HUES48 (cell line): ENCODE measurements at regions not wholly inside any gene's neighbourhood (a gene's known extent, or its start where the extent isn't known, plus 50 kb on each side); places are given as distances from the start of the nearest gene placed in this dataset.

Experiments
- H3K27ac ChIP-seq: one replicate; pipeline ENCODE4 v1.7.0; 2013; ENCODE audit warnings: low read depth, low read length, inconsistent platforms
- H3K27me3 ChIP-seq: 2 replicates; pipeline ENCODE4 v1.6.1; 2013; ENCODE audit warnings: mild to moderate bottlenecking, low read length; ENCODE audit not compliant: control insufficient read depth, insufficient read depth
- H3K36me3 ChIP-seq: 2 replicates; pipeline ENCODE4 v1.6.1; 2013; ENCODE audit warnings: low read length; ENCODE audit not compliant: control insufficient read depth, insufficient read depth
- H3K4me1 ChIP-seq: 2 replicates; pipeline ENCODE4 v1.6.1; 2013; ENCODE audit warnings: mild to moderate bottlenecking, low read length; ENCODE audit not compliant: control insufficient read depth, insufficient read depth
- H3K4me3 ChIP-seq: 2 replicates; pipeline ENCODE4 v1.5.1; 2013; ENCODE audit warnings: mild to moderate bottlenecking, low read depth, low read length
- H3K9ac ChIP-seq: 2 replicates; pipeline ENCODE4 v1.6.1; 2013; ENCODE audit warnings: mild to moderate bottlenecking, low read depth, low read length, moderate library complexity
- H3K9me3 ChIP-seq: 2 replicates; pipeline ENCODE4 v1.6.1; 2013; ENCODE audit warnings: low read length; ENCODE audit not compliant: control insufficient read depth, insufficient read depth

DNA sequence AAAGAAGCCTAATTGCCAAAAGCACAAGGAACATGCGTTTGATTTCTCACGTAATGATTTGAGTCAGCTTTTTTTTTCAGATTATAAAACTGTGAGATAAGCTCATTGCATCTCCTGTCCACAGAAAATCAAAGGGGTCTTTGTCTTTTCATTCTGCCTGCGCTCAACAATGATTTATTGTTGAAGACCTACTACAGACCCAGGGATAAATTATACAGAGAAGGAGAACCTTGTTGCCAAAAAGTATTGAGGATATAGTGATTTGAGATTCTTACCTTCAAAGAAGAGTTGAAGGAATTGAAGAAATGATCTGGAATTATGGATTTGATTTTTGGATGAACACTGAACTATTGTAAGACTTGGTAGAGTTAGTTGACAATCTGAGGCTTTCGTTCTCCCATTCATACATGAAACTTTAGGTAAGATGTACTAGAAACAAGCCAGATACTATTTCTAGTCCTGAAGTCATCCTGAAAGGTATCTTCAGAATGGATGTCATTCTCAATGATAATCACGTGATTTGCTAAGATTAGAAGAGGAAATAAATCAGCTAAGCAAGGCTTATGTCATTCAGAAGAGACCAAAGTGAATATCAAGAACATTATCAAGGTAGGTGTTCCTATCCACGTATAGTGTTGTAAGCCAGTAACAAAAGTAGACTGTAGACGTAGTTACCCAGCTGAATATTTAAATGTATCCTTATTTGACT, 71.1 kb upstream of the SCOC start:
- no peaks in the 10 kb centered on the region for H3K9me3 ChIP-seq
- H3K4me1 ChIP-seq: peaks cover 9% of the 10 kb centered on the region
- no peaks in the 10 kb centered on the region; the same call in 1 of the 2 replicates for H3K27me3 ChIP-seq
- H3K36me3 ChIP-seq: no peaks in the 10 kb centered on the region
- H3K4me3 ChIP-seq: no peak overlapping the region
- H3K9ac ChIP-seq: no peak overlapping the region
- H3K27ac ChIP-seq: no peak overlapping the region

DNA sequence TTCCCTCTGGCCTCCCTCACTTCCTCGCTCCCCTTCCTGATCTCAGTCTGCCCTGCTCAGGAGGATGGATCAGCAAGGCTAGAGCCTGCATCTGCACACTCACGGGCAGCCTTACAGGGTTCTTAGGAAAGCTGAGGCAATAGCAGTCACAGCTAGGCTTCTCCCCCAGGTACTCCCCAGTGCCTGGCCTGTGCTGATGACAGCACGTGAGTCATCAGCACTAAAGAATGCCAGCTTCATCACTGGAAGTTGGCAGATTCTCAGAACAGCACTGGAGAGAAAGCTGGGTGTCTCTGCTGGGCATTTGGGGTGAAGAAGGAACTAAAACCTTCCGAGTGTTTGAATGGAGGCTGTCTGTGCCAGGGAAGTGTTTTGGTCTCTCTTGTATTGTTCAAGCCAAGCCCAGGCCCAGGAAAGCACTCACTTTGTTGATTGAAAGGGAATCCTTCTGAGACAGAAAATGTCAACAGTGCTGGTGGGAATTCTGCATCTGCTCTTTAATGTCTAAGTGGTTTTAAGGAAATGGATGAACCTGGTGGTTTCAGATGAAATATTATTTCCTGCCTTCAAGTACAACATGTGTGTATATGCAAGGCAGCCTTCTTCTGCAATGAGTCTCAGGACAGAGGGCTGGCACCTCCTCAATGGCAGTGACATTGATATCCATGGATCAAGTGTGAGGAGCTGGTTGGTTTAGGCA, 73.0 kb upstream of the SCOC start:
- Histone ChIP-seq H3K36me3 (no peaks in the 10 kb centered on the region), H3K27me3 (no peaks in the 10 kb centered on the region; the same call in 1 of the 2 replicates), H3K9me3 (no peaks in the 10 kb centered on the region), H3K4me3 (no peak overlapping the region), H3K27ac (no peak overlapping the region), H3K9ac (no peak overlapping the region), H3K4me1 (peaks cover 22% of the 10 kb centered on the region)

DNA sequence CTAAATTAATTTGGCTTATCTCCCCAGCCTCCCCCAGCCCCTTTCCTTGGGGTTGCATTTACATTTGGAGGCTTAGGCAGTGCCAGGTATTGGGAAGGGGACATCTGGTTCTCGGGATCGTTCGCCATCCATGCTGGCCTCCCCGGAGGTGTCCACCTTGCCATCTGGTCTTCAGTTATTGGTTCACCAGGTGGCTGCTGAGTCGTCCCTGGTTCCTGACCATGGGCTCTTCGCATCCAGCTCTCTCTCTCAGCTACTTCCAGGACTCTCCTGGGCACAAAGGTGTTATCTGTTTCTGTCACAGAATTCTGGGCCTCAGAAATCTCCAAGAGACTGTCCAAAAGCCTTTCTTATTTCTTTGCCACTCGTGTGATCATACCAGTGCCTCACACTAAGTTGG, 75.4 kb upstream of the SCOC start:
- no peaks in the 10 kb centered on the region for H3K9me3 ChIP-seq
- H3K4me3 ChIP-seq: no peak overlapping the region
- H3K36me3 ChIP-seq: no peaks in the 10 kb centered on the region
- peaks cover 22% of the 10 kb centered on the region for H3K4me1 ChIP-seq
- H3K9ac ChIP-seq: no peak overlapping the region
- H3K27me3 ChIP-seq: no peaks in the 10 kb centered on the region; the same call in 1 of the 2 replicates
- no peak overlapping the region for H3K27ac ChIP-seq

DNA sequence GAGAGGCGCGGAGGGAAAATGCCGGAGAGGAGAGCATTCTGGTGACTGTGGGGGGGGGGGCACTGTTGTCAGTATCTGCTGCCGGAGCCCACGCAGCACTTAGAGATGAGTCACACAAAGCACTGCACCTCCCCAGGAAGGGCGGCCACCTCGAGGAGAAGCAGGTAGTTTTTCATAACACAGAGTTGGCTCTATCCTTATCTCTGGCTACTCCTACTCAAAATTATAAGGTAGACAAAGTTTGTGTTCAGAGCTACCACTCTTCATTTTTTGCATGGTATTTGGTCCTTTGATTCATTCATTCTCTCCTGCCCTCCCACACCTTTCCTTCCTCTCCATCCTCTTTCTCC, 76.2 kb upstream of the SCOC start:
- no peak overlapping the region for H3K9ac ChIP-seq
- no peaks in the 10 kb centered on the region; the same call in 1 of the 2 replicates for H3K27me3 ChIP-seq
- no peak overlapping the region for H3K4me3 ChIP-seq
- H3K36me3 ChIP-seq: no peaks in the 10 kb centered on the region
- peaks cover 22% of the 10 kb centered on the region for H3K4me1 ChIP-seq
- peak overlapping the region; percentile 58 for H3K27ac ChIP-seq
- no peaks in the 10 kb centered on the region for H3K9me3 ChIP-seq

DNA sequence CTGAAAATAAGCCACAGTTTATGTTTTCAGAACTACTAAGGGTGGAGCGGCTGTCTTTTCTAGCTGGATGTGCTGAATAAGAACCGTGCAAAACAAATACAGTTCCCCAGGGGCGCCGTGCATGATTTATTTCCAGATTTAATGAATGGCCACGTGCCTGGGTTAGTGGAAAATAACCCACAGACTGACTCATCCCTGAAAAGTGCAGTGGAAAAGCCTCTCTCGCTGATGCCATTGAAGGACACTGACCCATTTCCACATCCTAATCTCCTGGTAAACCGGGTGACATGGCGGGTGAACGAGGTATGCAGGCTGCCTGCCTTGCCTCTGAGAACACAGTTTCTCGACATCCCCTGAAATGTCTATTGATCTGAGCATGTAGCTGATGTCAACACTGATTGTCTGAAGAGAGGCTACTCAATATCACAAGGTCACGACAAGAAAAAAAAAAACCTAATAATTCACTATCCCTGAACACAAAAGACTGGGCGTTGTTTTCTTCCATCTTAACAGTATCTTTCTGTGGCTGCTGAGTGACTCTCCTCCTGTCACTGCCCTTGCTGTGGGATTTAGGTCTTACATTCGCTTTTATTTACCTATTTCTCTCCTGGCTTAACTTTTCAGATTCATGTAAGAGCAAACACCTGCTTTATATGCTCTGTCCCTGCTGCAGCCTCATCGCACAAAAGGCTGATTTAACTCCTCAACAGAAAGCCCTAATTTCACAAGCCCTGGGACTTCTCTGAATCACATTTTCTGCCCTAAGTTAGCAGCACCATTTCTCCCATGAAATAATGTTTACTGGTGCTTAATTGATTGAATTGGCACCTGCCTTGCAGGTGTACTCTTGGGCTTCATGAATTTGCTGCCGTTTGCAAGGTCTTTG, 76.9 kb upstream of the SCOC start:
- no peaks in the 10 kb centered on the region for H3K9me3 ChIP-seq
- no peak overlapping the region for H3K4me3 ChIP-seq
- no peaks in the 10 kb centered on the region; the same call in 1 of the 2 replicates for H3K27me3 ChIP-seq
- H3K27ac ChIP-seq: peak overlapping the region; percentile 58
- peaks cover 22% of the 10 kb centered on the region for H3K4me1 ChIP-seq
- H3K9ac ChIP-seq: no peak overlapping the region
- H3K36me3 ChIP-seq: no peaks in the 10 kb centered on the region

DNA sequence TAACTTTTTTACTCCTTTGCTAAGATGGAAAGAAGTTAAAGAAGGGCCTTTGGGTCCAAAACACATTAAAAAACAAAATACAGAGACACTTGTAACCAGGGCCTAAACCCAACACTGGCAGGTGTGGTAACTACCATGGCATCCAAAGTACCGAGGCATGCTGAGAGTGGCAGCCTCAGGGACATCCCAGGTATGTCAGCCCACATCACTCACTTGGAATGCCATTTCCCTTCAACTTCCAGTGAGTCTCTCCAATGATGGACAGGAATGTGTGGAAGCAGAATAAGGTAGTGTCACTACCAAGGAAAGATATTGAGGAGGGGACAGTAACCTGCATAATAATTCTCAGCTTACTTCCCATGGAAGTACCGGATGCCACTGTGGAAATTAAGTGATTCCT, 79.5 kb upstream of the SCOC start:
- no peak overlapping the region for H3K4me3 ChIP-seq
- no peak overlapping the region for H3K9ac ChIP-seq
- no peaks in the 10 kb centered on the region for H3K36me3 ChIP-seq
- H3K9me3 ChIP-seq: no peaks in the 10 kb centered on the region
- no peak overlapping the region for H3K27ac ChIP-seq
- H3K27me3 ChIP-seq: no peaks in the 10 kb centered on the region
- H3K4me1 ChIP-seq: peaks cover 22% of the 10 kb centered on the region

DNA sequence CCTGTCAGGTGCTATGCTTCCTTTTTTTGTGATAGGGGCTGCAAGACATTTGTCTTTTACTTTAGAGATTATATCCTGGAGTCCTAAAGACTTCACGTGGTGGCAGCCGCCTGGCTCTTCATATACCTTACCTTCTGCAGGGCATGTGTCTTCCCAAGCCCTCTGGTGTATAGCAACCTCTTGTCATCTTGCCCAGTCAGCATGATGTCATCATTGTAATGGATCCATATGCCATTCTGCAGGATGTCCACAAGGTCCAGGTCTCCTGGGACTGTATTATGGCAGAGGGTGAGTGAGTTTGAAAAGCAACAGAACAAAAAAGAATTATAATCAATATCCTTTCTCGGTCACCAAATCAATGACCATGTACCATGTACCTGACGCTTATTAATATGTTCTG, 82.2 kb upstream of the SCOC start:
- H3K4me3 ChIP-seq: no peak overlapping the region
- no peaks in the 10 kb centered on the region for H3K9me3 ChIP-seq
- no peak overlapping the region for H3K27ac ChIP-seq
- no peak overlapping the region for H3K9ac ChIP-seq
- H3K4me1 ChIP-seq: peaks cover 3% of the 10 kb centered on the region; the same call in 1 of the 2 replicates
- no peaks in the 10 kb centered on the region for H3K36me3 ChIP-seq
- H3K27me3 ChIP-seq: no peaks in the 10 kb centered on the region

DNA sequence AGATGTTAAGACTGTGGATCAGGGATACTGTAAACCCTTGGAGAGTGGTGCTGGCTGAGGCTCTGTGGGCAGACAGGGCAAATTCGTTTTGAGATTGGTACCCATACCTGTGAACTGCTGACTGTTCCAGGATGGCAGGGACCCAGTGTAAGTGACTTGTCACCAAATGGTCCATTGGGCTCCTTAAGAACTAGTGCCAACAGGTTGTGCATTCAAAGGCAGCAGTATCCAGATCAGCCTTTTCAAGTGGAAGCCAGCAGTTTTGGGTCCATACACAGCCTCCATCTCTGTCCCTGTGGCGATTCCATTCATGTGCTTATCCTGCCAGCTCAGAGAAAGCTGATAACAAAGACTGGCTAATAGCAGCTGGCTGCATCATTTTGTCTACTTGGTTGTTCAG, 84.0 kb upstream of the SCOC start:
- no peaks in the 10 kb centered on the region for H3K4me1 ChIP-seq
- no peaks in the 10 kb centered on the region for H3K27me3 ChIP-seq
- no peak overlapping the region for H3K9ac ChIP-seq
- H3K27ac ChIP-seq: no peak overlapping the region
- no peaks in the 10 kb centered on the region for H3K36me3 ChIP-seq
- H3K4me3 ChIP-seq: no peak overlapping the region
- no peaks in the 10 kb centered on the region for H3K9me3 ChIP-seq

DNA sequence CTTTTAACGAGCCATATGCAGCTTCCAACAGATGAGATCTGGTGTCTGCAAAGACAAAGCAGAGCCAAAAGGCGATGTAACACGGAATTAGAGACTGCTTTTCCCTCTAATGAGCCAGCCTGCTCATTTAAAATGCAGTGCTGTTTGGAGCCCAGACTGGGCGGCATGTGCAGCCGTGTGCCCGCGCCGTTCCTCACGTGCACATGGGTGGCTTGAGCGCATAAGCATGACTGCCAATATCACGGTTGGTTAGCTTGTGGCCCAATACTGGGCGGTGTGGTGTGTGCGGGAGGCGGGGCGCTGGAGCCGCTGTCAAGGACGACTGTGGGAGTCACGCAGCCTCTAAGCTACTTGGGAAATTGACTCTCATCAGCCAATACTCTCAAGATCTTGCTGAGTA, 87.0 kb upstream of the SCOC start:
- no peaks in the 10 kb centered on the region for H3K27me3 ChIP-seq
- H3K9ac ChIP-seq: no peak overlapping the region
- no peak overlapping the region for H3K4me3 ChIP-seq
- no peaks in the 10 kb centered on the region for H3K9me3 ChIP-seq
- H3K36me3 ChIP-seq: no peaks in the 10 kb centered on the region
- no peaks in the 10 kb centered on the region for H3K4me1 ChIP-seq
- no peak overlapping the region for H3K27ac ChIP-seq

DNA sequence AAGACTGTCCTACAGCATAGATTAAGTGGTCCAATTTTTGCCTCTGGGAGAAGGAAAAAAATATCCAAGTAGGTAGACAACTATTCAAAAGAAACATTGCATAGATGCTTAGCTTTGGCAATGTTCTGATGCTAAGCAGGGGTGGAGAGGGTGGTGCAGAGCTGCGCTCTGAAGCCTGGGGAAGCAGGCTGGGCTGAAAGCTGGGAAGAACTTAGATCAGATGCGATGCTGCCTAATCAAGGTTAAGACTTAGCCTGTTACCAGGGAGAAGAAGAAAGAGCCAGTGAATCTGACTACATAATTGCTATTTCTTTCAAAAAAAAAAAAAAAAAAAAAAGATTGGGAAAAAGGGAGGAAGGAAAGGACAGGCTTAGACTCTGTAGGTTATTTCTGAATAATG, 89.0 kb upstream of the SCOC start:
- no peaks in the 10 kb centered on the region for H3K36me3 ChIP-seq
- no peak overlapping the region for H3K27ac ChIP-seq
- H3K4me1 ChIP-seq: no peaks in the 10 kb centered on the region
- no peaks in the 10 kb centered on the region for H3K27me3 ChIP-seq
- no peak overlapping the region for H3K4me3 ChIP-seq
- H3K9ac ChIP-seq: no peak overlapping the region
- no peaks in the 10 kb centered on the region for H3K9me3 ChIP-seq
